GM12878 (cell line): ENCODE measurements at regions not wholly inside any gene's neighbourhood (a gene's known extent, or its start where the extent isn't known, plus 50 kb on each side); places are given as distances from the start of the nearest gene placed in this dataset.

ENCODE experiments used
- ATAC-seq: fragments of 200-7000 bp; cut with Tn5 transposase; 3 replicates; pipeline ENCODE4 v1.9.1; 2020; ENCODE audit warnings: mild to moderate bottlenecking, moderate library complexity
- BruUV-seq: library from RNA; stranded (reverse); fragments of 400-500 nt; replicated peaks from 2 replicates; lab custom pipeline; 2021; lab: Mats Ljungman, UMichigan
- CTCF ChIA-PET: fragments of 300-600 bp; sonication (Branson Sonifier 250); formaldehyde crosslinking; extraction: SDS; loops from one replicate; lab custom pipeline; 2021; ENCODE audit warnings: inconsistent platforms; lab: Yijun Ruan, JAX
- POLR2A ChIA-PET: fragments of 350-600 bp; formaldehyde crosslinking; extraction: SDS; loops from one replicate; lab custom pipeline; 2021; ENCODE audit warnings: inconsistent platforms; lab: Charles Lee
- RAD21 ChIA-PET: fragments of 300-600 bp; sonication (Branson Sonifier 250); formaldehyde crosslinking; loops from one replicate; lab custom pipeline; 2023; ENCODE audit warnings: antibody characterized with exemption; ENCODE audit not compliant: unreplicated experiment; lab: Charles Lee
- SMC1A ChIA-PET: fragments of 300-600 bp; sonication (Branson Sonifier 250); formaldehyde crosslinking; loops from one replicate; lab custom pipeline; 2023; ENCODE audit not compliant: unreplicated experiment, uncharacterized antibody; lab: Charles Lee
- DNase-seq: peaks from one replicate; pipeline ENCODE4 v3.0.0-alpha.2; 2011; ENCODE audit warnings: low read depth, low spot score
- FAIRE-seq: peaks from 3 replicates; lab custom pipeline; 2011; peaks lifted over from hg19 to GRCh38; lab: Jason Lieb, UNC
- H2AFZ ChIP-seq: 2 replicates; pipeline ENCODE4 v1.6.0; 2011; ENCODE audit warnings: low read depth, low read length, control low read depth; ENCODE audit not compliant: control insufficient read depth
- H3K27ac ChIP-seq: 2 replicates; pipeline ENCODE4 v1.5.1; 2011; ENCODE audit warnings: control low read depth; ENCODE audit not compliant: control insufficient read depth, insufficient read depth
- H3K27me3 ChIP-seq, 2 experiments: replicated peaks in 1 of 2; 2 replicates each; pipeline versions ENCODE4 v1.6.0 to v1.6.1; 2011; ENCODE audit warnings: low read length in 1 of 2; ENCODE audit not compliant: control insufficient read depth in 2 of 2, insufficient read depth in 2 of 2
- H3K36me3 ChIP-seq, 2 experiments: 2 replicates each; pipeline ENCODE4 v1.5.1; 2011; ENCODE audit warnings: low read length in 1 of 2; ENCODE audit not compliant: control insufficient read depth in 2 of 2, insufficient read depth in 2 of 2
- H3K4me1 ChIP-seq: 2 replicates; pipeline ENCODE4 v1.6.1; 2011; ENCODE audit warnings: mild to moderate bottlenecking, low read length, moderate library complexity, mixed read lengths; ENCODE audit not compliant: control insufficient read depth, insufficient read depth
- H3K4me2 ChIP-seq: 2 replicates; pipeline ENCODE4 v1.6.0; 2011; ENCODE audit warnings: control low read depth; ENCODE audit not compliant: control insufficient read depth, insufficient read depth
- H3K4me3 ChIP-seq: fragments of 200-600 bp; sonication (generic); 2 replicates; pipeline ENCODE4 v1.5.1; 2016
- H3K79me2 ChIP-seq: 2 replicates; pipeline ENCODE4 v1.6.0; 2011; ENCODE audit warnings: low read length; ENCODE audit not compliant: control insufficient read depth, insufficient read depth
- H3K9ac ChIP-seq: 2 replicates; pipeline ENCODE4 v1.8.0; 2011; ENCODE audit warnings: low read length, control low read depth, mixed read lengths; ENCODE audit not compliant: control insufficient read depth, insufficient read depth
- H3K9me3 ChIP-seq: replicated peaks from 3 replicates; pipeline ENCODE4 v1.5.1; 2011; ENCODE audit warnings: mild to moderate bottlenecking, low read length; ENCODE audit not compliant: control insufficient read depth, insufficient read depth
- H4K20me1 ChIP-seq: 2 replicates; pipeline ENCODE4 v1.6.0; 2011; ENCODE audit not compliant: control insufficient read depth, insufficient read depth
- CHD4 ChIP-seq: fragments of 200-600 bp; sonication (generic); IDR thresholded peaks from 2 replicates; pipeline ENCODE4 v1.6.1; 2016; ENCODE audit warnings: mild to moderate bottlenecking
- EED ChIP-seq: sonication (generic); IDR thresholded peaks from 2 replicates; pipeline ENCODE4 v1.6.1; 2016; ENCODE audit warnings: antibody characterized with exemption, low read depth
- ESRRA ChIP-seq: IDR thresholded peaks from 2 replicates; pipeline ENCODE4 v1.6.1; 2012; ENCODE audit warnings: mild to moderate bottlenecking, low read length, improper control_type of control experiment
- IKZF1 ChIP-seq: fragments of 450-650 bp; conservative IDR thresholded peaks from 2 replicates; pipeline ENCODE4 v1.6.1; 2017; ENCODE audit warnings: antibody characterized with exemption, mild to moderate bottlenecking
- KLF5 ChIP-seq: fragments of 450-650 bp; IDR thresholded peaks from 2 replicates; pipeline ENCODE4 v1.6.1; 2014; ENCODE audit warnings: mild to moderate bottlenecking; ENCODE audit not compliant: partially characterized antibody
- MAX ChIP-seq: IDR thresholded peaks from 2 replicates; pipeline ENCODE4 v1.6.1; 2012; ENCODE audit warnings: low read depth, low read length, improper control_type of control experiment
- MEF2B ChIP-seq: fragments of 450-650 bp; IDR thresholded peaks from 2 replicates; pipeline ENCODE4 v1.6.1; 2018; ENCODE audit warnings: mild to moderate bottlenecking, moderate library complexity; ENCODE audit not compliant: partially characterized antibody, poor library complexity, severe bottlenecking
- MXI1 ChIP-seq: fragments of 150-350 bp; IDR thresholded peaks from 2 replicates; pipeline ENCODE4 v1.6.1; 2011; ENCODE audit warnings: low read depth, mild to moderate bottlenecking, inconsistent platforms, low read length, improper control_type of control experiment
- RBBP5 ChIP-seq: fragments of 200-600 bp; sonication (generic); conservative IDR thresholded peaks from 2 replicates; pipeline ENCODE4 v1.6.1; 2016
- RUNX3 ChIP-seq: IDR thresholded peaks from 2 replicates; pipeline ENCODE4 v1.6.1; 2012; ENCODE audit warnings: low read length, inconsistent platforms
- SMAD1 ChIP-seq: fragments of 450-650 bp; IDR thresholded peaks from 2 replicates; pipeline ENCODE4 v1.6.1; 2018; ENCODE audit warnings: mild to moderate bottlenecking, low read depth; ENCODE audit not compliant: partially characterized antibody
- WGBS: methylation state at CpG from one replicate; pipeline ENCODE4 v1.1.6; 2016; ENCODE audit warnings: low lambda C conversion rate; ENCODE audit not compliant: insufficient replicate concordance, insufficient coverage; ENCODE audit errors: missing lambda C conversion rate; 5-methylcytosine and 5-hydroxymethylcytosine counted together
- in situ Hi-C: fragments of 300-500 bp; cut with MboI; formaldehyde crosslinking; loops from 9 replicates; pipeline ENCODE4 v1.14.3; 2018; ENCODE audit warnings: mixed read lengths
- intact Hi-C: fragments of 100-400 bp; cut with micrococcal nuclease; formaldehyde crosslinking; loops from one replicate; pipeline ENCODE4 v1.14.2; 2022; ENCODE audit not compliant: unreplicated experiment

GRCh38 chr4:3705236-3705987 is 60.8 kb upstream of the ADRA2C start:
- H3K4me3 ChIP-seq = no peak overlapping the region
- ATAC-seq (no peak), FAIRE-seq (no peak), DNase-seq (no peak)
- H3K36me3 ChIP-seq = no peaks in the 10 kb centered on the region
- intact Hi-C loops (no loop called here), in situ Hi-C loops (no loop called here)
- ChIA-PET POLR2A (no interaction called here), CTCF (no interaction called here), SMC1A (no interaction called here), RAD21 (no interaction called here)
- no peaks in the 10 kb centered on the region for H3K9me3 ChIP-seq
- H3K27me3 ChIP-seq = no peaks in the 10 kb centered on the region; a peak in 1 of 4 replicates
- TF ChIP-seq RBBP5 (no peak), IKZF1 (no peak), CHD4 (no peak), MAX (no peak), EED (no peak), RUNX3 (no peak), SMAD1 (no peak), KLF5 (no peak), ESRRA (no peak), MXI1 (no peak), MEF2B (no peak)
- 50% methylated on average over 20 of the region's 20 CpGs for WGBS
- no TSS peak for BruUV-seq
- no peak overlapping the region for H3K9ac ChIP-seq
- no peaks in the 10 kb centered on the region for H4K20me1 ChIP-seq
- no peak overlapping the region for H2AFZ ChIP-seq
- no peaks in the 10 kb centered on the region for H3K79me2 ChIP-seq
- H3K27ac ChIP-seq = no peak overlapping the region
- H3K4me2 ChIP-seq = no peak overlapping the region
- H3K4me1 ChIP-seq = peaks cover 4% of the 10 kb centered on the region; the same call in 1 of the 2 replicates
